HEK293 (cell line): ENCODE measurements at regions not wholly inside any gene's neighbourhood (a gene's known extent, or its start where the extent isn't known, plus 50 kb on each side); places are given as distances from the start of the nearest gene placed in this dataset.

Source experiments
- CTCF ChIA-PET: fragments of 350-600 bp; formaldehyde crosslinking; extraction: SDS; loops from one replicate; lab custom pipeline; 2021; ENCODE audit warnings: antibody characterized with exemption; lab: Yijun Ruan, JAX
- POLR2A ChIA-PET: fragments of 300-600 bp; formaldehyde crosslinking; extraction: SDS; loops from one replicate; lab custom pipeline; 2020; ENCODE audit warnings: antibody characterized with exemption, inconsistent platforms; lab: Yijun Ruan, JAX
- H3K27ac ChIP-seq: fragments of 200-500 bp; sonication (Bioruptor generic); 2 replicates; pipeline ENCODE4 v1.5.1; 2014; ENCODE audit warnings: low read depth, low read length, control low read depth, inconsistent platforms; ENCODE audit errors: extremely low read depth
- H3K36me3 ChIP-seq, 2 experiments: fragments of 200-500 bp in 1 of 2; sonication (Bioruptor generic) in 1 of 2; 1 replicate in 1 of 2; 2 replicates in 1 of 2; pipeline ENCODE4 v1.5.1; 2014 to 2017; ENCODE audit warnings: inconsistent platforms in 2 of 2, low read length in 2 of 2; ENCODE audit not compliant: control insufficient read depth in 2 of 2, insufficient read depth in 1 of 2
- H3K4me1 ChIP-seq: fragments of 200-500 bp; sonication (Bioruptor generic); 2 replicates; pipeline ENCODE4 v1.5.1; 2014; ENCODE audit warnings: mild to moderate bottlenecking, low read length, inconsistent platforms; ENCODE audit not compliant: control insufficient read depth, insufficient read depth
- H3K4me3 ChIP-seq: 2 replicates; pipeline ENCODE4 v1.5.1; 2011; ENCODE audit warnings: low read depth, mild to moderate bottlenecking, control low read depth, low read length, moderate library complexity
- H3K9me3 ChIP-seq: fragments of 200-500 bp; sonication (Bioruptor generic); 2 replicates; pipeline ENCODE4 v1.5.1; 2014; ENCODE audit warnings: low read depth, low read length, inconsistent platforms; ENCODE audit not compliant: control insufficient read depth, insufficient read depth
- GLIS2 ChIP-seq: fragments of 450-650 bp; formaldehyde crosslinking; IDR thresholded peaks from 2 replicates; pipeline ENCODE4 v1.5.1; 2016; ENCODE audit warnings: missing biosample characterization, missing genetic modification characterization
- PRDM2 ChIP-seq: fragments of 450-650 bp; formaldehyde crosslinking; IDR thresholded peaks from 2 replicates; pipeline ENCODE4 v1.5.1; 2016; ENCODE audit warnings: missing biosample characterization, missing genetic modification characterization, borderline replicate concordance
- SP2 ChIP-seq: fragments of 450-650 bp; formaldehyde crosslinking; IDR thresholded peaks from 2 replicates; pipeline ENCODE4 v1.5.1; 2016; ENCODE audit warnings: missing biosample characterization, missing genetic modification characterization
- YY1 ChIP-seq: fragments of 450-650 bp; formaldehyde crosslinking; IDR thresholded peaks from 2 replicates; pipeline ENCODE4 v1.5.1; 2018; ENCODE audit warnings: missing biosample characterization, missing genetic modification characterization
- ZNF140 ChIP-seq: fragments of 450-650 bp; formaldehyde crosslinking; IDR thresholded peaks from 2 replicates; pipeline ENCODE4 v1.5.1; 2016; ENCODE audit warnings: missing biosample characterization, missing genetic modification characterization
- ZNF350 ChIP-seq: fragments of 450-650 bp; formaldehyde crosslinking; IDR thresholded peaks from 2 replicates; pipeline ENCODE4 v1.5.0; 2017; ENCODE audit warnings: missing biosample characterization, mild to moderate bottlenecking, missing genetic modification characterization
- ZNF423 ChIP-seq: fragments of 450-650 bp; formaldehyde crosslinking; IDR thresholded peaks from 2 replicates; pipeline ENCODE4 v1.5.1; 2016; ENCODE audit warnings: missing biosample characterization, missing genetic modification characterization
- ZNF48 ChIP-seq: fragments of 450-650 bp; formaldehyde crosslinking; IDR thresholded peaks from 2 replicates; pipeline ENCODE4 v1.5.1; 2016; ENCODE audit warnings: missing biosample characterization, missing genetic modification characterization
- ZNF510 ChIP-seq: fragments of 450-650 bp; formaldehyde crosslinking; IDR thresholded peaks from 2 replicates; pipeline ENCODE4 v1.5.1; 2018; ENCODE audit warnings: mild to moderate bottlenecking, missing genetic modification characterization, missing biosample characterization; ENCODE audit not compliant: insufficient replicate concordance
- ZNF692 ChIP-seq: fragments of 450-650 bp; formaldehyde crosslinking; IDR thresholded peaks from 2 replicates; pipeline ENCODE4 v1.5.1; 2016; ENCODE audit warnings: missing biosample characterization, missing genetic modification characterization
- ZNF707 ChIP-seq: fragments of 450-650 bp; formaldehyde crosslinking; IDR thresholded peaks from 2 replicates; pipeline ENCODE4 v1.5.1; 2016; ENCODE audit warnings: missing biosample characterization, missing genetic modification characterization
- ZSCAN5A ChIP-seq: fragments of 450-650 bp; formaldehyde crosslinking; IDR thresholded peaks from 2 replicates; pipeline ENCODE4 v1.5.1; 2016; ENCODE audit warnings: missing biosample characterization, missing genetic modification characterization
- TF ChIP-seq, protein P1 (sequence below): fragments of 450-650 bp; formaldehyde crosslinking; IDR thresholded peaks from 2 replicates; pipeline ENCODE4 v1.5.1; 2016; ENCODE audit warnings: missing biosample characterization, missing genetic modification characterization, low read depth

DNA sequence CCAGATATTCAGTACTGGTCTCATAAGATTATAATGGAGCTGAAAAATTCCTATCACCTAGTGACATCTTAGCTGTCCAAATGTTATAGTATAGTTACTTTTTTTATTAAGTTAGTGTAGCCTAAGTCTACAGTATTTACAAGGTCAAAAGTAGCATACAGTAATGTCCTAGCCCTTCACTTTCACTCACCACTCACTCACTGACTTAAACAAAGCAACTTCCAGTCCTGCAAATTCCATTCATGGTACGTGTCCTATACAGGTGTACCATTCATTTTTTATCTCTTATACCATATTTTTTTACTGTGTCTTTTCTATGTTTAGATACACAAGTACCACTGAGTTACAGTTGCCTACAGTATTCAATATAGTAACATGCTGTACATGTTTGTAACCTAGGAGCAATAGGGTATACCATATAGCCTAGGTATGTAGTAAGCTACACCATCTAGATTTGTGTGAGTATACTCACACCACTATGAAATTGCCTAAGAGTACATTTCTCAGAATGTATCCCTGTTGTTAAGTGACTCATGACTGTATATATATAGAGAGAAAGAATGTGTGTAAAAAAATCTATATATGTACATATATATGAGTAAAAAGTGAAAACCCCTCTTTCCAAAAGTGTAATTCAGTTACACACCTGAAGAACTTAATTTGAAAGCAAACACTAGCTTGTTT is 234.8 kb upstream of the WWC1 start:
- POLR2A ChIA-PET: no interaction called here
- CTCF ChIA-PET: interaction anchor here (1.8 kb wide), 1 partner anchor 9 kb away, joined by 8 read pairs; no protein-coding TSS in a partner anchor

More for the DNA sequence above, 234.8 kb upstream of the WWC1 start:
- Histone ChIP-seq H3K4me3 (no peak overlapping the region), H3K9me3 (no peaks in the 10 kb centered on the region), H3K27ac (no peak overlapping the region), H3K36me3 (no peaks in the 10 kb centered on the region), H3K4me1 (no peaks in the 10 kb centered on the region)
- TF ChIP-seq ZNF140 (tag by site-specific recombination): no peak
- no peak for TF ChIP-seq ZNF510 (tag by site-specific recombination)
- TF ChIP-seq ZNF350: no peak
- no peak for TF ChIP-seq ZSCAN5A (tag by site-specific recombination)
- no peak for TF ChIP-seq SP2
- TF ChIP-seq, protein P1, sequence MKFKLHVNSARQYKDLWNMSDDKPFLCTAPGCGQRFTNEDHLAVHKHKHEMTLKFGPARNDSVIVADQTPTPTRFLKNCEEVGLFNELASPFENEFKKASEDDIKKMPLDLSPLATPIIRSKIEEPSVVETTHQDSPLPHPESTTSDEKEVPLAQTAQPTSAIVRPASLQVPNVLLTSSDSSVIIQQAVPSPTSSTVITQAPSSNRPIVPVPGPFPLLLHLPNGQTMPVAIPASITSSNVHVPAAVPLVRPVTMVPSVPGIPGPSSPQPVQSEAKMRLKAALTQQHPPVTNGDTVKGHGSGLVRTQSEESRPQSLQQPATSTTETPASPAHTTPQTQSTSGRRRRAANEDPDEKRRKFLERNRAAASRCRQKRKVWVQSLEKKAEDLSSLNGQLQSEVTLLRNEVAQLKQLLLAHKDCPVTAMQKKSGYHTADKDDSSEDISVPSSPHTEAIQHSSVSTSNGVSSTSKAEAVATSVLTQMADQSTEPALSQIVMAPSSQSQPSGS (tag by site-specific recombination): no peak
- TF ChIP-seq ZNF48: no peak
- TF ChIP-seq GLIS2 (tag by site-specific recombination): no peak
- no peak for TF ChIP-seq ZNF423 (tag by site-specific recombination)
- no peak for TF ChIP-seq PRDM2 (tag by site-specific recombination)
- no peak for TF ChIP-seq ZNF692 (tag by site-specific recombination)
- no peak for TF ChIP-seq ZNF707 (tag by site-specific recombination)
- no peak for TF ChIP-seq YY1 (tag by site-specific recombination)
